Mesendoderm (in vitro differentiated cells): ENCODE measurements at regions not wholly inside any gene's neighbourhood (a gene's known extent, or its start where the extent isn't known, plus 50 kb on each side); places are given as distances from the start of the nearest gene placed in this dataset.
A peak's percentile ranks its signal among the peaks of the same experiment; 100 is the strongest.
"Not testable (repeated sequence)": the region's sequence is repeated elsewhere in the genome, so short reads cannot be mapped to it uniquely, and the experiment has no call there.

Experiments used
- DNase-seq: peaks from one replicate; pipeline ENCODE4 v3.0.0; 2013
- H2AK5ac ChIP-seq: 2 replicates; pipeline ENCODE4 v1.6.1; 2013; ENCODE audit warnings: low read length, inconsistent platforms
- H2BK120ac ChIP-seq: 2 replicates; pipeline ENCODE4 v1.6.1; 2013; ENCODE audit warnings: low read depth, mild to moderate bottlenecking, low read length, moderate library complexity, mixed read lengths
- H2BK15ac ChIP-seq: replicated peaks from 2 replicates; pipeline ENCODE4 v1.6.1; 2013; ENCODE audit warnings: low read depth, mild to moderate bottlenecking, moderate library complexity
- H2BK5ac ChIP-seq: 2 replicates; pipeline ENCODE4 v1.6.1; 2013; ENCODE audit warnings: low read length, inconsistent platforms
- H3K18ac ChIP-seq: 2 replicates; pipeline ENCODE4 v1.6.1; 2013; ENCODE audit warnings: mild to moderate bottlenecking, low read length, mixed read lengths
- H3K23ac ChIP-seq: one replicate; pipeline ENCODE4 v1.6.1; 2013; ENCODE audit warnings: low read length
- H3K27ac ChIP-seq: 2 replicates; pipeline ENCODE4 v1.5.1; 2013; ENCODE audit warnings: low read depth, mild to moderate bottlenecking, inconsistent platforms, low read length, moderate library complexity
- H3K27me3 ChIP-seq: 2 replicates; pipeline ENCODE4 v1.6.1; 2013; ENCODE audit warnings: low read length, control low read depth, mild to moderate bottlenecking, inconsistent platforms; ENCODE audit not compliant: insufficient read depth, poor library complexity
- H3K36me3 ChIP-seq: 2 replicates; pipeline ENCODE4 v1.6.1; 2013; ENCODE audit warnings: low read length, inconsistent platforms; ENCODE audit not compliant: control insufficient read depth, insufficient read depth
- H3K4ac ChIP-seq: one replicate; pipeline ENCODE4 v1.6.1; 2013; ENCODE audit warnings: low read depth, mild to moderate bottlenecking, low read length, moderate library complexity
- H3K4me1 ChIP-seq: 2 replicates; pipeline ENCODE4 v1.6.1; 2013; ENCODE audit warnings: low read depth, low read length, inconsistent platforms; ENCODE audit not compliant: control insufficient read depth
- H3K4me2 ChIP-seq: 2 replicates; pipeline ENCODE4 v1.6.1; 2013; ENCODE audit warnings: low read length
- H3K4me3 ChIP-seq: 2 replicates; pipeline ENCODE4 v1.5.1; 2013; ENCODE audit warnings: mild to moderate bottlenecking, low read length
- H3K56ac ChIP-seq: one replicate; pipeline ENCODE4 v1.6.1; 2013; ENCODE audit warnings: low read length
- H3K79me1 ChIP-seq: 2 replicates; pipeline ENCODE4 v1.6.1; 2013; ENCODE audit warnings: low read length, inconsistent platforms
- H3K79me2 ChIP-seq: 2 replicates; pipeline ENCODE4 v1.6.1; 2013; ENCODE audit warnings: mild to moderate bottlenecking, low read length; ENCODE audit not compliant: control insufficient read depth, insufficient read depth
- H3K9ac ChIP-seq: 2 replicates; pipeline ENCODE4 v1.6.1; 2013; ENCODE audit warnings: low read length, inconsistent platforms
- H4K5ac ChIP-seq: one replicate; pipeline ENCODE4 v1.6.1; 2013; ENCODE audit warnings: low read length
- H4K8ac ChIP-seq: one replicate; pipeline ENCODE4 v1.6.1; 2013; ENCODE audit warnings: low read depth, mild to moderate bottlenecking, control low read depth, low read length, moderate library complexity
- WGBS: extraction: QIAGEN DNeasy Blood & Tissue Kit; methylation state at CpG from one replicate; pipeline ENCODE4 v1.1.7; 2013; ENCODE audit warnings: low lambda C conversion rate, missing lambda C conversion rate; ENCODE audit not compliant: insufficient coverage; ENCODE audit errors: extremely low coverage; 5-methylcytosine and 5-hydroxymethylcytosine counted together

GRCh38 chr9:22170556-22170955 lies 161.5 kb upstream of the CDKN2B start:
- Histone ChIP-seq H3K4ac (no peak overlapping the region), H2AK5ac (no peak overlapping the region), H3K4me1 (no peaks in the 10 kb centered on the region), H2BK120ac (no peak overlapping the region), H2BK15ac (peak overlapping the region; percentile 57), H3K4me2 (no peak overlapping the region), H3K4me3 (no peak overlapping the region), H4K8ac (no peak overlapping the region), H3K27ac (peak overlapping the region; percentile 22), H3K9ac (no peak overlapping the region), H3K79me2 (no peaks in the 10 kb centered on the region), H3K56ac (no peak overlapping the region), H3K18ac (no peak overlapping the region), H4K5ac (no peak overlapping the region), H3K27me3 (no peaks in the 10 kb centered on the region), H2BK5ac (no peak overlapping the region), H3K23ac (no peak overlapping the region), H3K36me3 (no peaks in the 10 kb centered on the region), H3K79me1 (no peaks in the 10 kb centered on the region)
- no peak for DNase-seq
- no CpG with 5 or more reads among the region's 2 CpGs for WGBS

DNA sequence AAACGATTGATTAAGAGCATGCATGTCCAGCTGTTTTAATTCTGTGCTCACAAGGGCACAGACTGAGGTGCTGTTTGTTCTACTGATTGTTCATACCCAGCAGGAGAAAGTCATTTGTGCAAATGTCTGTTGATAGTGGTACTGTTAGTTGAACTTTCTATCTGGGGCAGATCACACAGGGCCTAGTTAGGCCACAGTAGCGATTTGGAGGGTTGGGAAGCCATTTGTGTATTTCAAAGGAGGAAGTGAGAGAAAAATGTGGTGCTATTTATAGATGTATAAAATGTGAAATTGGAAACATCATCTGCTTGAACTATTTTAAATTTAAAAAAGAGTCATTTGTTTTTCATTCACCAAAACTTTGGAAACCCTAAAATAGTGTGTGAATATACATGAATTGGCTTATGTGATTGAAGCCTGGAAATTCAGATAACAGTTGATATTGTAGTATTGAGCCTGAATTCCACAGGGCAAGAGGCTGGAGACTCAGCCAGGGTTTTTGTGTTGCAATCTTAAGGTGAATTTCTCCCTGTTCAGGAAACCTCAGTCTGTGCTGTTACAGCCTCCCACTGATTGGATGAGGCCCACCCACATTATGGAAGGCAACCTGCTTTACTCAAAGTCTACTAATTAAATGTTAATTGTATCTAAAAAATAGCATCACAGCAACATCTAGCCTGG lies 162.0 kb upstream of the CDKN2B start:
- WGBS, result no CpG with 5 or more reads among the region's 2 CpGs
- H3K23ac ChIP-seq, result no peak overlapping the region
- peak; percentile 38 for DNase-seq
- no peaks in the 10 kb centered on the region for H3K79me2 ChIP-seq
- no peaks in the 10 kb centered on the region for H3K79me1 ChIP-seq
- H3K4me2 ChIP-seq, result no peak overlapping the region
- H3K56ac ChIP-seq, result no peak overlapping the region
- no peak overlapping the region for H2AK5ac ChIP-seq
- peak overlapping the region; percentile 57 for H2BK15ac ChIP-seq
- no peak overlapping the region for H3K4ac ChIP-seq
- no peak overlapping the region for H4K8ac ChIP-seq
- H3K4me1 ChIP-seq, result no peaks in the 10 kb centered on the region
- H3K36me3 ChIP-seq, result no peaks in the 10 kb centered on the region
- no peak overlapping the region for H3K4me3 ChIP-seq
- H3K9ac ChIP-seq, result no peak overlapping the region
- H3K27me3 ChIP-seq, result no peaks in the 10 kb centered on the region
- H4K5ac ChIP-seq, result no peak overlapping the region
- H3K18ac ChIP-seq, result no peak overlapping the region
- no peak overlapping the region for H2BK5ac ChIP-seq
- no peak overlapping the region for H2BK120ac ChIP-seq
- H3K27ac ChIP-seq, result peak overlapping the region; percentile 22

- Histone ChIP-seq H3K23ac (no peak overlapping the region), H3K79me1 (no peaks in the 10 kb centered on the region), H4K8ac (no peak overlapping the region), H2BK15ac (no peak overlapping the region), H2BK120ac (no peak overlapping the region), H3K36me3 (no peaks in the 10 kb centered on the region), H3K4me1 (no peaks in the 10 kb centered on the region), H2BK5ac (no peak overlapping the region), H3K18ac (no peak overlapping the region), H3K56ac (no peak overlapping the region), H3K4me2 (no peak overlapping the region), H4K5ac (no peak overlapping the region), H2AK5ac (no peak overlapping the region), H3K9ac (no peak overlapping the region), H3K4ac (no peak overlapping the region), H3K79me2 (no peaks in the 10 kb centered on the region), H3K4me3 (no peak overlapping the region), H3K27me3 (no peaks in the 10 kb centered on the region), H3K27ac (no peak overlapping the region)
- peak; percentile 91 for DNase-seq
- WGBS, result no CpG with 5 or more reads among the region's 3 CpGs
These were observed 162.6 kb upstream of the CDKN2B start for GRCh38 chr9:22171691-22172090.

GRCh38 chr9:22173908-22174307 lies 164.8 kb upstream of the CDKN2B start:
- WGBS, result no CpG with 5 or more reads among the region's 2 CpGs

DNA sequence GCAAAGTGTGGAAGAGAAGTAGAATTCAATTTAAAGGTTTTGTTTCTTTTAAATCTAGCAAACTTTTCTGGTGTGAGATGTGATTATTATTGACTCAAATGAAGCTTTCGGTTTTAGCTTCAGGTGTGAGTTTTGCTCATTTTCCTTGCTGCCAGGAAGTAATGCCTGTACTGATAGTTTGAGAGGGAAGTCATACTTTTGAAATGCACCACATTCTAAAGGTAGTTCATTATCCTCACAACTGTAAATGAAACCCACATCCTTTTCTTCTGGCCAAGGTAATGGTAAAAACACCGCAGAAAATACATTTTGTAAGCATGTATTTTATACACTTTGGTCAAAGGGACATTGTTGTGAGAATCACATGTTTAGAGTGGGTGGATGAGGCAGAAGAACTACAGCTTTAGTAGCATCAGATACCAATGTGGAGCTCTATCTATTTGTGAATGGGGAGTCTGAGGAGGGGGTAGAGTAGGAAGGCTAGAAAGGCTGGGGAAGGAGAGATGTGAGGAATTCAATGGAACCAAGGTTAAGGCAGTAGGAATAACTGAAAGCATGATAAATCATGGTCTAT lies 167.0 kb upstream of the CDKN2B start:
- H3K23ac ChIP-seq, result no peak overlapping the region
- H3K4me1 ChIP-seq, result no peaks in the 10 kb centered on the region
- no peak overlapping the region for H2AK5ac ChIP-seq
- H3K36me3 ChIP-seq, result no peaks in the 10 kb centered on the region
- H3K56ac ChIP-seq, result no peak overlapping the region
- H3K79me2 ChIP-seq, result no peaks in the 10 kb centered on the region
- no peak overlapping the region for H4K8ac ChIP-seq
- no peaks in the 10 kb centered on the region for H3K27me3 ChIP-seq
- H3K27ac ChIP-seq, result no peak overlapping the region
- H2BK120ac ChIP-seq, result no peak overlapping the region
- WGBS, result no CpG with 5 or more reads among the region's 2 CpGs
- H3K18ac ChIP-seq, result no peak overlapping the region
- no peak overlapping the region for H3K4ac ChIP-seq
- H2BK15ac ChIP-seq, result no peak overlapping the region
- no peak overlapping the region for H2BK5ac ChIP-seq
- no peak overlapping the region for H4K5ac ChIP-seq
- H3K4me3 ChIP-seq, result no peak overlapping the region
- H3K4me2 ChIP-seq, result no peak overlapping the region
- no peak overlapping the region for H3K9ac ChIP-seq
- DNase-seq, result no peak
- H3K79me1 ChIP-seq, result no peaks in the 10 kb centered on the region

More at GRCh38 chr9:22173908-22174307, 164.8 kb upstream of the CDKN2B start:
- Histone ChIP-seq H3K79me1 (no peaks in the 10 kb centered on the region), H2BK5ac (no peak overlapping the region), H3K27ac (no peak overlapping the region), H3K4me3 (no peak overlapping the region), H3K4ac (no peak overlapping the region), H3K23ac (no peak overlapping the region), H3K79me2 (no peaks in the 10 kb centered on the region), H3K27me3 (no peaks in the 10 kb centered on the region), H3K4me2 (no peak overlapping the region), H2BK15ac (no peak overlapping the region), H2BK120ac (no peak overlapping the region), H3K4me1 (no peaks in the 10 kb centered on the region), H3K9ac (no peak overlapping the region), H4K5ac (no peak overlapping the region), H3K56ac (no peak overlapping the region), H3K18ac (no peak overlapping the region), H2AK5ac (no peak overlapping the region), H4K8ac (no peak overlapping the region), H3K36me3 (no peaks in the 10 kb centered on the region)
- DNase-seq, result no peak

DNA sequence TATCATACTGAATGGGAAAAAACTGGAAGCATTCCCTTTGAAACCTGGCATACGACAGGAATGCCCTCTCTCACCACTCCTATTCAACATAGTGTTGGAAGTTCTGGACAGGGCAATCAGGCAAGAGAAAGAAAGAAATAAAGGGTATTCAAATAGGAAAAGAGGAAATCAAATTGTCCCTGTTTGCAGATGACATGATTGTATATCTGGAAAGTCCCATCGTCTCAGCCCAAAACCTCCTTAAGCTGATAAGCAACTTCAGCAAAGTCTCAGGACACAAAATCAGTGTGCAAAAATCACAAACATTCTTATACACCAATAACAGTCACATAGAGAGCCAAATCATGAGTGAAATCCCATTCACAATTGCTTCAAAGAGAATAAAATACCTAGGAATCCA lies 171.9 kb upstream of the CDKN2B start:
- not testable (repeated sequence) for H3K27ac ChIP-seq, H3K79me1 ChIP-seq, DNase-seq, H3K36me3 ChIP-seq, H3K4me2 ChIP-seq, H3K27me3 ChIP-seq, H2BK5ac ChIP-seq, H4K8ac ChIP-seq, H3K4me1 ChIP-seq, H2AK5ac ChIP-seq, H3K56ac ChIP-seq, H4K5ac ChIP-seq, H3K4ac ChIP-seq, H3K79me2 ChIP-seq, H2BK15ac ChIP-seq, H3K23ac ChIP-seq, H3K18ac ChIP-seq, H2BK120ac ChIP-seq, H3K4me3 ChIP-seq, H3K9ac ChIP-seq
- WGBS, result no CpG with 5 or more reads among the region's 2 CpGs
